Activated CD4-positive, alpha-beta T cell treated with anti-CD3 and anti-CD28 coated beads, Interleukin-2, amount 50 U/mL, for 4 hours (primary cell): ENCODE measurements at regions not wholly inside any gene's neighbourhood (a gene's known extent, or its start where the extent isn't known, plus 50 kb on each side); places are given as distances from the start of the nearest gene placed in this dataset.
"Not testable (repeated sequence)": the region's sequence is repeated elsewhere in the genome, so short reads cannot be mapped to it uniquely, and the experiment has no call there.

Experiments
- DNase-seq, 2 experiments: peaks; one replicate each; pipeline ENCODE4 v3.0.0-alpha.2; 2020

DNA sequence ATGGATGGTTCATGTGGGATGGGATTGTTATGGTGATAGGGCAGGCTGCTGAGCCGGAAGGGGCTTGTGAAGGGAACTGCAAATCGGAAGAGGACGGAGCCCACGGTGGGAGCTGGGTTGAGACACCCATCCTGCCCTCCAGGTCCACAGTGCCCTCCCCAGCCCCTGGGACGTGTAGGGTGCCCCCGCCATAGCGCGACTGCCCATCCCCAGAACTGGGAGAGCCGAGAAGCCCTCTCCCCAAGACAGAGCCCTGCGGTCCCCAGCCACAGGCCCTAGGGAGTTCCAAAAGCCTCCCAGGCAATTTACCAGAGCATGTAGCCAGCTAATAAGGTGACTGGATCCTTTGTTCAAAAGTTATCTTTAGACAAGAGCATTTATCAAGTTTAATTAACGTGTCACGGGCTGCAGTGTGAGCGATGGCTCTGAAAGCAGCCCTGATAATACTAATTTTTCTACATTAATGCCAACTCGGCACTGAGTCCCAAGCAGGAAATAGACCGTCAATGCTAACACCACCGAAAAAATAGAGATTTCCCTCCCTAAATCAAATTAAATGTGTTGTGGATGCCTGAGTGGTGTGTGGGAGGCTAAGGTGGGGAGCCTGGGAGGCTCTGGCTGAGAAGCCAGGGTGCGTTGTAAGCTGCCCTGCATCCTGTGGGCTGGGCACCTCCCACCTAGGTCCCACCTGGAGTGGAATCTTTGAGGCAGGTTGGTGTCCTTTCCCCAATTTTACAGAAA, 76.8 kb upstream of the RTL6 start:
- no peak for DNase-seq

DNA sequence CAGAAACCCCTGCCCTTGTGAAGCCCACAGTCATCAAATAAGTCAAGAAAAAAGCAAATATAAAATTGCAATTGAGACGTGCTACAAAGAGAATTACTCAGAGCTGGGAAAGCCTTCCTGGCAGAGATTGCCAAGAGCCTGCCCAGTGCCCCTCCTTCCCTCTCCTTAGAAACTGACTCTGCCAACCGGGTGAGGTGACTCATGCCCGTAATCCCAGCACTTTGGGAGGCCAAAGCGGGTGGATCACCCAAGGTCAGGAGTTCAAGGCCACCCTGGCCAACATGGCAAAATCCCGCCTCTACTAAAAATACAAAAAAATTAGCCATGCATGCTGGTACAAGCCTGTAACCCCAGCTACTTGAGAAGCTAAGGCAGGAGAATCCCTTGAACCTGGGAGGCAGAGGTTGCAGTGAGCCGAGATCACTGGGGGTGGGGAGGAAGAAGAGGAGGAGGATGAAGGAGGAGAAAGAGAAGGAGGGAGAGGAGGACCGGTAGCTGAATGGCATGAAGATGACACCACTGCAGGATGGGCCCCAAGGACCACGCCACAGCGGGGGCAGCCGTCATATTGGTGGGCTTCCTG, 76.1 kb upstream of the RTL6 start:
- no peak for DNase-seq

DNA sequence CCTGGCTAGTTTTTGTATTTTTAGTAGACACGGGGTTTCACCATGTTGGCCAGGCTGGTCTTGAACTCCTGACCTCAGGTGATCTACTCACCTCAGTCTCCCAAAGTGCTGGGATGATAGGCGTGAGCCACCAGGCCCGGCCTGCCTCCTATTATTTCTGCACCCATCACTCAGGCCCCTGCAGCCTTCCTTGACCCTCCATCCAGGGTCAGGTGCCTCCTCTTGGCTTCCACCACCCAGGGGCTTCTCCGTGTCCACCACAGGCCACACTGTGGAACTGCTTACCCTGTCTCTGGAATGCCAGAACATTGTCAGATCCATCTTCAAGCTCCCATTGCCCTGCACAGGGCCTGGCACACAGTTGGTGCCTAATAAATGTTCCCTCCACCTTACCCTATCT, 75.4 kb upstream of the RTL6 start:
- no peak for DNase-seq

DNA sequence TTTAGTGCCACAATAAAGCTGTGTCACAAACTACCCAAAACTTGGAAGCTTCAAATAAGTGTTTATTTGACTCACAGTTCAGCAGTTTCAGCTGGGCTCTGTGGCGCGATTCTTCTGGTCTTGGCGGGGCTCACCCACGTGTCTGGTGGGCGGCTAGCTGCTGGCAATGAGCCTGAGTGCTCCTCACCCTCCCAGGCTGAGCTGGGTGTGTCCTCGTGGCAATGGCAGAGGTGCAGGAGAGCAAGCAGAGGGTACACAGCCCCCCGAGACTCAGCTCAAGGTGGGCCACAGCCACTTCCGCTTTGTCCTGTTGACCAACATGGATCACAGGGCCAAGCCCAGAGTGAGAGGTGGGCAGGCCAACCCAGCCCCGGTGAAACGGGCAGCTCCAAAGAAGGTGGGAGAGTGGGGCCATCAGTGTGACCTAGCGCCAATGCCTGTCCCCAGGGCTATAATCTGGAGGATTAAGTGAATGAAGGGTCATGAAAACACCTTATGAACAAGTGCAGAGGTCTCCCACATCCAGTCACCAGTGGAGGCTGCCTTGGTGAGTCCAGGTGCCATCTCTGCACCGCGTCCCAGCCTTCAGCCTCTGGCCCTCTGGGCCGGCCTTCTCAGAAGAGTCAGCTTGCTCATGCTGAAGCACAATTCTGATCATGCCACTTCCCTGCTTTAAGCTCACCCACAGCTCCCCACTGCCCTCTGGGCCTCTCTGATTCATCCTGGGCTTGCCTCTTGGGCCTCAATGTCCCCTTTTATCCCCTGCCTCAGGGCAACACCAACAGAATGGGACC, 74.6 kb upstream of the RTL6 start:
- DNase-seq, result no peak

DNA sequence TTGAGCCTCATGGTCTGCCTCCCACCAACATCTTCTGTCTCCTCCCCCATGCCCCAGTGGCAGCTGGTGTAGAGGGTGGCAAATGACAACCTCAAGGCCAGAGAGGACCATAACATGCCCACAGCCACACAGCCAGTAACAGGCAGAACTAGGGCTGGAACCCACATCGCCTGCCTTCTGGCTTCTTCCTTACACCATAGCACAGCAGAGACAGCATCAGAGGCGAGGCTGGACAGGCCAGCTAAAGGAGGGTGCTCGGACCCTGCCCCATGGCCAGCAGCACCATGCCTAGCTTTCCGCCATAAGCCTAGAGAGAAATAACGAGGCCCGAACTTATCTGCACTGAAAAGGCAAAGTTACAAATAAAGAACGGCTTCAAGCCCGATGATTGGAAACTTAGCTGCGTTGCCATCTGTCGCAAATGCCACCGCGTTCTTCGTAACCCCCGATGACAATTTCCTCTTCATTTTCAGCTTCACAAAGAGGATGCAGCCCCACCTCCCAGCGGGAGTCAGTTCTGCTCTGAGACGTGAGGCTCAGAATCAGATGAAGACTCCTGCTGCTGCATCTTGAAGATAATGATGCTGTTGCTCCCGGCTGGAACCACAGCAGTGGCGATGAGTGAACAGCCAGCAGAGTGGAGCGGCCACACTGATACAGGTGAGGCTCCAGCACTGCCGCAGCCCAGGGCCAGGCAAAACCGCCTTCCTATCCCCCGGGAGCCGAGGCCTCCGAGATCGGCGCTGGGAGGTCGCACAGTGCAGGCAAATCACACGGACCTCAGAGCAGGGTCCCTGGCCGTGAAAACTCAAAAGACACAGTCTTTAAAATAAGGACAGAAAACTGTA, 73.8 kb upstream of the RTL6 start:
- no peak for DNase-seq

DNA sequence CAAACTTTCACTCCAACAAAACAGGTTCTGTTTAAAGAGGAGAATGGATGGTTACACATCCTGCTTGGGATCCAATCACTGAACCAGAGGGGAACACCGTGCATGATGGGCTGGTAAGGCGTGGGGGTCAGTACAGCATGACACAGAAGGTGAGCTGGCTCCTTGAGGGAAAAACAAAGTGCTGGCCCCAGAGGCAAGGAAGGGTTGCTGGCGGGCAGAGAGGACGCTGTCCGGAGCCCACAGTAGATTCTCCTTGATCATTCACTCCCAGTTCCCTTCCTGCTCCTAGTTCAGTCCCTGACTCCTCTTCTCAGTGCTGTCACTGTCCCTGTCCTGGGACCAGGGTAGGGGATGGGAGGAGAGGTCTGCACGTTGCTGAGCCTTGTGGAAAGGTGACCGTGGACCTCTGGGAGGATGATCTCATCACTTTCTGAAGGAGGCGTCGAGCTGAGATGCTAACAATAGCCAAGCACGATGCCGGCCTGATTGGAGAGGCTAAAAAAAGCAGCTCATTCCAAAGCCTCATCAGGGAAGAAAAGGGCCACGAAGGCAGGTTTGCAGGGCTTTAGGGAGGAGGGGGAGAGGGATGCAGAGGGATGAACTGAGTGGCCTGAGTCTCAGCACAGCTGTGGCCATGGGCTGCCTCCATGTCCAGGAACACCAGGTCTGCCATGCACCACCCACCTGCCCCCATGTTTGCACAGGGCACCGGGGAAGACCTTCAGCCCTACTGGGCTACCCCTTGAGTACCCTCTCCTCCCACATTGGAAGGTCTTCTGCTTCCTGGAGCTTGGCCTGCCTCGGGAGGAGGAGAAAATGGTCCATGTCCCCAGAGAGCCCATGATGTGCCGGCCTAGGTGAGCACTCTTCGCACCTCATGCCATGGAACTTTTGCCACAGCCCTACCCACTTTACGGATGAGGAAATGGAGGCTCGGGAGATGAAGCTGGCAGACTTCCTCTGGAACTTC, 72.7 kb upstream of the RTL6 start:
- no peak for DNase-seq

DNA sequence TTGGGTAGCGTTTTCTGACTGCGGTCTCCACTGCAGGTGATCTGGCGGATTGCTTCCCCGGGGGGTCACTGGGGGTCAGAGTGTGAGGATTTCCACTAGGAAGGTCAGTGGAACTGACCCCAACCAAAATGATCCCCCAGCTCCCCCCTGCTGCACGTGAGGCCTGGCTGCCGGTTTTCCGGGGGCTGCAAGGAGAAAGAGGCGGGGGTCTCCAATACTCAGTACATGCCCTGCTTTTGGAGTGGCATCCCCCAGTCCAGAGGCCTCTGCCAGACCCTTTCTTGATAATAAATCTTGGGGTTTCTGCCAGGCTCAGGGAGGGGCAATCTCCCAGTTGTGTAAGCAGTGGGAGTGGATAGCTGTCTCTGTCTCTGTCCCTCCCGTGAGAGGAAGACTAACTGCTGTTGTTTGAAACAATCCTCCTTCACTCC, 71.5 kb upstream of the RTL6 start:
- no peak for DNase-seq

DNA sequence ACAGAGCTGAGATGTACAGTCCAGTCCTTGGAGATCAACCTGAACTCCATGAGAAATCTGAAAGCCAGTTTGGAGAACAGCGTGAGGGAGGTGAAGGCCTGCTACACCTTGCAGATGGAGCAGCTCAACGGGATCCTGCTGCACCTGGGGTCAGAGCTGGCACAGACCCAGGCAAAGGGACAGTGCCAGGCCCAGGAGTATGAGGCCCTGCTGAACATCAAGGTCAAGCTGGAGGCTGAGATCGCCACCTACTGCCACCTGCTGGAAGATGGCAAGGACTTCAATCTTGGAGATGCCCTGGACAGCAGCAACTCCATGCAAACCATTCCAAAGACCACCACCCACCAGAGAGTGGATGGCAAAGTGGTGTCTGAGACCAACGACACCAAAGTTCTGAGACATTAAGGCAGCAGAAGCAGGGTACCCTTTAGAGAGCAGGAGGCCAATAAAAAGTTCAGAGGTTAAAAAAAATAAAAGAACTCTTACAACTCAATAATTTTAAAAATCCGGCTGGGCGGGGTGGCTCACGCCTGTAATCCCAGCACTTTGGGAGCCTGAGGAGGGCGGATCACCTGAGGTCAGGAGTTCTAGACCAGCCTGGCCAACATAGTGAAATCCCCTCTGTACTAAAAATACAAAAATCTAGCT, 69.9 kb upstream of the RTL6 start:
- DNase-seq, result peak; percentile 31 to 43

DNA sequence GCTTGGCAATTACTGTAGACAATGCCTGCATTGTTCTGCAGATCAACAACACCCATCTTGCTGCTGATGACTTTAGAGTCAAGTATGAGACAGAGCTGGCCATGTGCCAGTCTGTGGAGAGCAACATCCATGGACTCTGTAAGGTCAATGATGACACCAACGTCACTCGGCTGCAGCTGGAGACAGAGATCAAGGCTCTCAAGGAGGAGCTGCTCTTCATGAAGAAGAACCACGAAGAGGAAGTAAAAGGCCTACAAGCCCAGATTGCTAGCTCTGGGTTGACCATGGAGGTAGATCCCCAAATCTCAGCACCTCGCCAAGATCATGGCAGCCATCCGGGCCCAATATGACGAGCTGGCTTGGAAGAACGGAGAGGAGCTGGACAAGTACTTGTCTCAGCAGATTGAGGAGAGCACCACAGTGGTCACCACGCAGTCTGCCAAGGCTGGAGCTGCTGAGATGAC, 69.4 kb upstream of the RTL6 start:
- DNase-seq, result not testable (repeated sequence)

DNA sequence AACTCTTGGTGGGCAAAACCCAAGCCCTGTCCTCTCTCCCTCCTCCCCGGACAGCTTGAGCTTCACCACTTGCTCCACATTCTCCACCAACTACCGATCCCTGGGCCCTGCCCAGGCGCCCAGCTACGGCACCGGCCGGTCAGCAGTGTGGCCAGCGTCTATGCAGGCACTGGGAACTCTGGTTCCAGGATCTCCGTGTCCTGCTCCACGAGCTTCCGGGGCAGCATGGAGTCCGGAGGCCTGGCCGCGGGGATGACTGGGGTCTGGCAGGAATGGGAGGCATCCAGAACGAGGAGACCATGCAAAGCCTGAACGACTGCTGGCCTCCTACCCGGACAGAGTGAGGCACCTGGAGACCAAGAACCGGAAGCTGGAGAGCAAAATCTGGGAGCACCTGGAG, 68.9 kb upstream of the RTL6 start:
- no peak for DNase-seq

DNA sequence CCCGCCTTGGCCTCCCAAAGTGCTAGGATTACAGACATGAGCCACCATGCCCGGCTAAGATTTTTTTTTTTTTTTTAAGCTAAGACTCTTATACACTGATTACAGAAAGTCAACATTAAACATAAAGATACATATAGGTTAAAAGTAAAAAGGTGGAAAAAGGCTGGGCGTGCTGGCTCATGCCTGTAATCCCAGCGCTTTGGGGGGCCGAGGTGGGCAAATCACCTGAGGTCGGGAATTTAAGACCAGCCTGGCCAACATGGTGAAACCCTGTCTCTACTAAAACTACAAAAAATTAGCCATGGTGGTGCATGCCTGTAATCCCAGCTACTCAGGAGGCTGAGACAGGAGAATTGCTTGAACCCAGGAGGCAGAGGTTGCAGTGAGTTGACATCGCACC, 64.6 kb upstream of the RTL6 start:
- DNase-seq, result not testable (repeated sequence)

DNA sequence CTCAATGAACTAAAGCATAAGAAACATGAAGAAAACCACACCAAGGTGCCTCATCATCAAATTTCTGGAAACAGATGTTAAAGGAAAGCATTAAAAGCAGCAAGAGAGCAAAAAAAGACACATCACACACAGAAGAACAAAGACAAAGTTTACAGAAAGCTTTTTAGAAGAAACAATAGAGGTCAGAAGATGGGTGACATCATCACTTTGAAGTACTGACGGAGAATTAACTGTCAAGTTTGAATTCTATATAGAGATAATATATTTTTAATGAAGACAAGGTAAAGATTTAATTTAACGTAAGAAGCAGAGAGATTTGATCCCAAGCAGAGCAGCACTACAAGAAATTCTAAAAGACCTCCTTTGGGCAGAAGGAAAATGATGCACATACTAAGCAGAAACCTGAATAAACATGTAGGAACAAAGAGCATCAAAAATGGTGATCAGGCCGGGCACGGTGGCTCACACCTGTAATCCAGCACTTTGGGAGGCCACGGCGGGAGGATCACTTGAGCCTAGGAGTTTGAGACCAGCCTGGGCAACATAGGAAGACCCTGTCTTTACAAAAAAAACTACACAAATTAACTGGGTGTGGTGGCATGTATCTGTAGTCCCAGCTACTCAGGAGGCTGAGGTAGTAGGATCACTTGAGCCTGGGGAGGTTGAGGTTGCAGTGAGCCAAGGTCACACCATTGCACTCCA, 63.3 kb upstream of the RTL6 start:
- DNase-seq, result no peak

DNA sequence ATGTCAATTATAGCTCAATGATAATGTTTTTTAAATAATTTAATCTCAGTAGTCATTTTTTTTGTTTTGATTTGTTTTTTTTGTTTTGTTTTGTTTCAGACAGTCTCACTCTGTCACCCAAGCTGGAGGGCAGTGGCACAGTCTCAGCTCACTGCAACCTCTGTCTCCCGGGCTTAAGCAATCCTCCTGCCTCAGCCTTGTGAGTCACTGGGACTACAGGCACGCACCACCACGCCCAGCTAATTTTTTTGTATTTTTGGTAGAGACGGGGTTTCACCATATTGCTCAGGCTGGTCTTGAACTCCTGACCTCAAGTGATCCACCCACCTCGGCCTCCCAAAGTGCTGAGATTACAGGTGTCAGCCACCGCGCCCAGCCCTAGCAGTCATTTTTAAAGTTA, 60.6 kb upstream of the RTL6 start:
- DNase-seq, result not testable (repeated sequence)

DNA sequence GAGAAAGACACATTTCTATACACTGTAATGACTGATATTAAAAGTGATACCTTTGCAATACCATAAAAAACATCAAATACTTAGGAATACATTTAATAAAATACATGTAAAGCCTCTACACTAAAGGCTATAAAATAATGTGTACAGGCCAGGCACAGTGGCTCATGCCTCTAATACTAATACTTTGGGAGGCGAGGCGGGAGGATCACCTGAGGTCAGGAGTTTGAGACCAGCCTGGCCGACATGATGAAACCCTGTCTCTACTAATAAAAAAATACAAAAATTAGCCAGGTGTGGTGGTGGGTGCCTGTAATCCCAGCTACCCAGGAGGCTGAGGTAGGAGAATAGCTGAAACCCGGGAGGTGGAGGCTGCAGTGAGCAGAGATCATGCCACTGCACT, 59.8 kb upstream of the RTL6 start:
- not testable (repeated sequence) for DNase-seq

DNA sequence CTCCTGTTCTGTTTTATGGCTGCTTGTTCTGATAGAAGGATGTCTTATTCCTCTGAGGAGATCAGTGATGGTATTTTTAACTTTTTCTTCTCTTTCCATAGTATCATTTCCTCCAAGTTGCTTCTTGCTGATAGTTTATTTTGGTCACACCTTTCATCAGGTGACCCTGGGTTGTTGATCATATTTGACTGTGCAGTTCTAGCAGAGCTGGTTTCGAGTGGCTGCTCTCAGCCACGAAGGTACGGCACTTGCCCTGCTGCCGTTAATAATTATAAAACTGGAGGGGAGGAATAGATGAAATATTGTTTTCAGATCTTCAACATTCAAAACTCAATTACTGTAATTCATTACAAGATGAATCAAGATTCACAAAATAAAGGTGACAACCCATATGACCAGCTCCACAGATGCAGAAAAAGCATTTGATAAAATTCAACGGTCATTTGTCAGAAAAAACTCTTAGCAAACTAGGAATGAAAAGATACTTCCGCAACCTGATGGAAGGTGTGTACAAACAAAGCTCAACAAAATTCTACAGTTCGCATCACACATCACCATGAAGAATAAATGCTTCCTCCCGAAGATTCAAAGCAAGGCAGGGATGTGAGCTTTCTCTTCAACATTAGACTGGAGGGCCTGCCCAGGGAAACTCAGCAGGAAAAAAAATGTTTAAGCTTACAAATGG, 59.2 kb upstream of the RTL6 start:
- no peak for DNase-seq

DNA sequence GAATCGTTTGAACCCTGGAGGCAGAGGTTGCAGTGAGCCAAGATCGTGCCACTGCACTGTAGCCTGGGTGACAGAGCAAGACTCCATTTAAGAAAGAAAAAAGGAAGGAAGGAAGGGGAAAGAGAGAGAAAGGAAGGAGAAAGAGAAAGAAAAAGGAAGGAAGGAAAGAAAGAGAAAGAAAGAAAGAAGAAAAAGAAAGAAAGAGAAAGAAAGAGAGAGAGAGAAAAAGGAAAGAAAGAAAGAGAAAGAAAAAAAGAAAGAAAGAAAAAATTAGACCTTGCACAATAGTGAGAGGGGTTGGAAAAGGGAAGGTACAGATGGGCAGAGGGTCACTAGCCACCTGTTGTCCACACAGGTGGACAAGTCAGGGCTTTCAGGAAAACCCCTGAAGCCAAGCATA, 57.6 kb upstream of the RTL6 start:
- DNase-seq, result no peak

DNA sequence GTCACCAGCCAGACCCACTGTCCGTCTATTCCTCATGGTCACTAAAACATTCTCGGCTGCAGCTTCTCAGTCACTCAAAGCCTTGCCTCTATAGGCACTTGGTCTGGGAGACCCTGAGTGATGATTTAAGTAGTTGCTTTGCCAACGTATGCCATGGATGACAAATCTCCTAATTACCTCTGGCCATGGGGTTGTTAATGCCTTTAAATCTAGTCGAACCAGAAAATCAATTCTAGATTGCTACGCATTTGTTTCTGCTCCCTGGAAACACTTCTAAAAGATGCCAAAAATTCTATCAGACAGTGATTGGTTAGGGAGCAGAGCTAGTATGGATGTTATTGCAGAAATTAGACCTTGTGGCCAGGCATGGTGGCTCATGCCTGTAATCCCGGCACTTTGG, 57.0 kb upstream of the RTL6 start:
- DNase-seq, result no peak

DNA sequence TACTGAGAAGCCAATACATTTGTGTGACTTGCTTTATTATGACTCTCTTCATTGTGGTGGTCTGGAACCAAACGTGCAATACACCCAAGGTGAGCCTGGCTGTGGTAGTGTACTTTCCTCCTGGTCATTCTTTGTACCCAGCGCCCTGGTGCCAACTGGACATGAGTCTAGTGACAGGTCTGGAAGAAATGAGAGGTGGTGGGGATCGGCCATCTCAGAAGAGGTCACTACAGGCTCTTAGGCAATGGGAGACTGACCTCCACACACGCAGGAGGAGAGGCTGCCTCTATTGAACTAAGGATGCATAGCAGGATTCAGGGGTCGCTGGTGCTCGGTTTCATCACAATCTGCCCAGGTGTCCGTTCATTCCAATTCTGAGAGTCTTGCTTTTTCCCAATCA, 56.4 kb upstream of the RTL6 start:
- no peak for DNase-seq

DNA sequence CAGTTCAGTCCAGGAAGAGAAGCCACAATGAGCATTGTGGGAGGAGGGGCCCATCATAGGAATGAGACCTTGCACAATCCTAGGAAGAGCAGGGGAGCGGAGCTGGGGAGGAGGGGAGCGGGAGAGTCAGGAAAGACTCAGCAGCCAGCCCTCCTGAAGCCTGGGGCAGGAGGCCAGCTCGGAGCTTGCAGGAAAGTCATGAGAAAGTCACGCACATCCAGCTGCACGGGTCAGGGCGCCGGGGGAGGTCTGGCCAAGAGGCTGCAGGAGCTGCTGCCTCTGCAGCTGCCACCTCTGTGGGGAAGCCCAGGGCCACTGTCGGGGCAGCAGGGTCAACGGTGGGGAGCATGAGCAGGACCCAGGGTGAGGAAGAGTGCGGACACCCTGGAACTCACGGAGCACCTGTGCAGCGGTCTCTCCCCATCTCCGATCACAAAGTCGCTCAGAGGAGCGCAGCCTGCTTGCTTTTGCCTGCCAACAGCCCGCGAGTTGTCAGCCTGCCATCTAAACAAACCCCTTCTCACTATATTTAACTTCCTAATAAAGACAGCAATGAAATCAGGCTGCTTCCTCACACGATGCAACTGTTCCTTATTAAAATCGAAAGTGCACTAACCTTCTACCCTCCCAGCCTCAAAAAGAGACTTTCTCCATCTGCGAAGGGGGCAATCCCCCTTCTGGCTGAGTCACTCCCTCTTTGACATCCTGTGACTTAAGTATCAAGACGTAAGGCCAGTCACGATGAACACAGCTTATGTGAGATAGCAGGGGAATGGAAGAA, 52.9 kb upstream of the RTL6 start:
- no peak for DNase-seq
